Stimulated activated effector memory CD8-positive, alpha-beta T cell treated with anti-CD3 and anti-CD28 coated beads, Interleukin-12 subunit alpha, Interleukin-12 subunit beta, amount 100 ng/mL, for 72 hours (primary cell): ENCODE measurements at regions not wholly inside any gene's neighbourhood (a gene's known extent, or its start where the extent isn't known, plus 50 kb on each side); places are given as distances from the start of the nearest gene placed in this dataset.
A peak's percentile ranks its signal among the peaks of the same experiment; 100 is the strongest.
"Not testable (repeated sequence)": the region's sequence is repeated elsewhere in the genome, so short reads cannot be mapped to it uniquely, and the experiment has no call there.

Experiments used
- ATAC-seq: fragments of 150-1000 bp; cut with Tn5 transposase; 2 replicates; pipeline ENCODE4 v1.10.0; 2021
- DNase-seq, 2 donors: peaks; one replicate each; pipeline ENCODE4 v3.0.0; 2021 to 2022; ENCODE audit warnings: low spot score in 2 of 2
- H3K27ac Mint-ChIP-seq: one replicate; pipeline ENCODE4 v1.8.0; 2022; ENCODE audit warnings: mild to moderate bottlenecking, mixed read lengths
- H3K36me3 Mint-ChIP-seq: one replicate; pipeline ENCODE4 v1.8.0; 2022; ENCODE audit warnings: mild to moderate bottlenecking, mixed read lengths
- H3K4me1 Mint-ChIP-seq: one replicate; pipeline ENCODE4 v1.8.0; 2022; ENCODE audit warnings: mixed read lengths
- H3K4me3 Mint-ChIP-seq: one replicate; pipeline ENCODE4 v1.8.0; 2022; ENCODE audit warnings: mild to moderate bottlenecking, mixed read lengths
- H3K9me3 Mint-ChIP-seq: one replicate; pipeline ENCODE4 v1.8.0; 2022; ENCODE audit warnings: mixed read lengths

- H3K27ac Mint-ChIP-seq: no peak overlapping the region
- ATAC-seq (no peak), DNase-seq (no peak)
- no peak overlapping the region for H3K4me3 Mint-ChIP-seq
- no peaks in the 10 kb centered on the region for H3K4me1 Mint-ChIP-seq
- peaks cover 9% of the 10 kb centered on the region for H3K9me3 Mint-ChIP-seq
- no peaks in the 10 kb centered on the region for H3K36me3 Mint-ChIP-seq
These were observed 132.1 kb downstream of the PCSK1 start for GRCh38 chr5:96300976-96301375.

- no peaks in the 10 kb centered on the region for H3K36me3 Mint-ChIP-seq
- DNase-seq (no peak), ATAC-seq (peak; percentile 51)
- no peak overlapping the region for H3K4me3 Mint-ChIP-seq
- peaks cover 7% of the 10 kb centered on the region for H3K9me3 Mint-ChIP-seq
- H3K27ac Mint-ChIP-seq: no peak overlapping the region
- no peaks in the 10 kb centered on the region for H3K4me1 Mint-ChIP-seq
These were observed 135.2 kb downstream of the PCSK1 start for GRCh38 chr5:96297867-96298266.

GRCh38 chr5:96297290-96297689 is 135.8 kb downstream of the PCSK1 start:
- peaks cover 4% of the 10 kb centered on the region for H3K9me3 Mint-ChIP-seq
- no peaks in the 10 kb centered on the region for H3K36me3 Mint-ChIP-seq
- ATAC-seq (no peak), DNase-seq (no peak)
- H3K4me3 Mint-ChIP-seq: no peak overlapping the region
- H3K27ac Mint-ChIP-seq: no peak overlapping the region
- H3K4me1 Mint-ChIP-seq: no peaks in the 10 kb centered on the region

- peaks cover 4% of the 10 kb centered on the region for H3K9me3 Mint-ChIP-seq
- ATAC-seq (no peak), DNase-seq (no peak)
- H3K27ac Mint-ChIP-seq: no peak overlapping the region
- no peaks in the 10 kb centered on the region for H3K36me3 Mint-ChIP-seq
- H3K4me3 Mint-ChIP-seq: no peak overlapping the region
- H3K4me1 Mint-ChIP-seq: no peaks in the 10 kb centered on the region
These were observed 138.2 kb downstream of the PCSK1 start for GRCh38 chr5:96294884-96295202.

GRCh38 chr5:96293966-96294883 is 138.8 kb downstream of the PCSK1 start:
- Mint-ChIP-seq H3K4me3 (no peak overlapping the region), H3K27ac (no peak overlapping the region), H3K36me3 (no peaks in the 10 kb centered on the region), H3K4me1 (no peaks in the 10 kb centered on the region), H3K9me3 (peaks cover 7% of the 10 kb centered on the region)
- DNase-seq: no peak
- no peak for ATAC-seq

GRCh38 chr5:96292582-96293247 is 140.3 kb downstream of the PCSK1 start:
- DNase-seq (no peak), ATAC-seq (no peak)
- no peak overlapping the region for H3K4me3 Mint-ChIP-seq
- H3K27ac Mint-ChIP-seq: no peak overlapping the region
- H3K9me3 Mint-ChIP-seq: peaks cover 5% of the 10 kb centered on the region
- no peaks in the 10 kb centered on the region for H3K4me1 Mint-ChIP-seq
- H3K36me3 Mint-ChIP-seq: no peaks in the 10 kb centered on the region

GRCh38 chr5:96289287-96289686 is 143.8 kb downstream of the PCSK1 start:
- H3K36me3 Mint-ChIP-seq, H3K4me1 Mint-ChIP-seq, ATAC-seq, DNase-seq, H3K9me3 Mint-ChIP-seq, H3K4me3 Mint-ChIP-seq, H3K27ac Mint-ChIP-seq: not testable (repeated sequence)

- Mint-ChIP-seq H3K4me1 (no peaks in the 10 kb centered on the region), H3K27ac (no peak overlapping the region), H3K4me3 (no peak overlapping the region), H3K9me3 (peaks cover 5% of the 10 kb centered on the region), H3K36me3 (no peaks in the 10 kb centered on the region)
- DNase-seq (no peak), ATAC-seq (no peak)
These were observed 144.2 kb downstream of the PCSK1 start for GRCh38 chr5:96288845-96289185.

- H3K4me1 Mint-ChIP-seq: no peaks in the 10 kb centered on the region
- H3K36me3 Mint-ChIP-seq: no peaks in the 10 kb centered on the region
- peaks cover 5% of the 10 kb centered on the region for H3K9me3 Mint-ChIP-seq
- no peak for DNase-seq
- peak; percentile 60 for ATAC-seq
- H3K4me3 Mint-ChIP-seq: no peak overlapping the region
- H3K27ac Mint-ChIP-seq: no peak overlapping the region
These were observed 144.7 kb downstream of the PCSK1 start for GRCh38 chr5:96288166-96288844.

- Mint-ChIP-seq H3K36me3 (no peaks in the 10 kb centered on the region), H3K27ac (no peak overlapping the region), H3K9me3 (peaks cover 5% of the 10 kb centered on the region), H3K4me1 (no peaks in the 10 kb centered on the region), H3K4me3 (no peak overlapping the region)
- no peak for DNase-seq
- no peak for ATAC-seq
These were observed 145.9 kb downstream of the PCSK1 start for GRCh38 chr5:96287136-96287535.

- DNase-seq (no peak), ATAC-seq (no peak)
- H3K9me3 Mint-ChIP-seq: peaks cover 4% of the 10 kb centered on the region
- H3K4me3 Mint-ChIP-seq: no peak overlapping the region
- H3K27ac Mint-ChIP-seq: no peak overlapping the region
- no peaks in the 10 kb centered on the region for H3K36me3 Mint-ChIP-seq
- H3K4me1 Mint-ChIP-seq: peaks cover 9% of the 10 kb centered on the region
These were observed 147.2 kb downstream of the PCSK1 start for GRCh38 chr5:96285823-96286222.

- Mint-ChIP-seq H3K27ac (no peak overlapping the region), H3K4me1 (peaks cover 18% of the 10 kb centered on the region), H3K36me3 (no peaks in the 10 kb centered on the region), H3K4me3 (no peak overlapping the region), H3K9me3 (peaks cover 4% of the 10 kb centered on the region)
- ATAC-seq (no peak), DNase-seq (no peak)
These were observed 148.2 kb downstream of the PCSK1 start for GRCh38 chr5:96284727-96285389.

GRCh38 chr5:96283589-96283988 is 149.5 kb downstream of the PCSK1 start:
- Mint-ChIP-seq H3K4me3 (no peak overlapping the region), H3K36me3 (no peaks in the 10 kb centered on the region), H3K9me3 (no peaks in the 10 kb centered on the region), H3K4me1 (peaks cover 27% of the 10 kb centered on the region), H3K27ac (no peak overlapping the region)
- DNase-seq (no peak), ATAC-seq (no peak)

- H3K9me3 Mint-ChIP-seq: no peaks in the 10 kb centered on the region
- no peak overlapping the region for H3K27ac Mint-ChIP-seq
- H3K36me3 Mint-ChIP-seq: no peaks in the 10 kb centered on the region
- DNase-seq (no peak), ATAC-seq (no peak)
- H3K4me3 Mint-ChIP-seq: no peak overlapping the region
- H3K4me1 Mint-ChIP-seq: peaks cover 27% of the 10 kb centered on the region
These were observed 151.0 kb downstream of the PCSK1 start for GRCh38 chr5:96282020-96282419.

GRCh38 chr5:96280946-96281393 is 152.1 kb downstream of the PCSK1 start:
- peak overlapping the region; percentile 25 for H3K4me3 Mint-ChIP-seq
- H3K4me1 Mint-ChIP-seq: peaks cover 27% of the 10 kb centered on the region
- ATAC-seq (peak; percentile 67), DNase-seq (no peak)
- H3K36me3 Mint-ChIP-seq: no peaks in the 10 kb centered on the region
- H3K9me3 Mint-ChIP-seq: no peaks in the 10 kb centered on the region
- peak overlapping the region; percentile 84 for H3K27ac Mint-ChIP-seq
